ENCODE measurements at regions not wholly inside any gene's neighbourhood (a gene's known extent, or its start where the extent isn't known, plus 50 kb on each side); places are given as distances from the start of the nearest gene placed in this dataset.

- H3K27me3 ChIP-seq (ENCODE audit: control insufficient read depth in 1 of 2, insufficient read depth in 2 of 2, low read length in 2 of 2): no peaks in the 10 kb centered on the region
- peaks cover 0 to 2% of the 10 kb centered on the region in 2 donors for H3K4me1 ChIP-seq (ENCODE audit: control insufficient read depth in 2 of 2, insufficient read depth in 2 of 2, low read length in 1 of 2)
- no peaks in the 10 kb centered on the region for H3K36me3 ChIP-seq (ENCODE audit: control insufficient read depth in 2 of 2, insufficient read depth in 2 of 2, low read length in 1 of 2)
- H3K9me3 ChIP-seq (ENCODE audit: control insufficient read depth in 2 of 2, insufficient read depth in 1 of 2, low read depth in 1 of 2, low read length in 1 of 2): no peaks in the 10 kb centered on the region
- H3K4me3 ChIP-seq (ENCODE audit: low read depth in 1 of 2, low read length in 2 of 2): no peak overlapping the region
- no peak overlapping the region for H3K27ac ChIP-seq (ENCODE audit: low read depth in 2 of 2, low read length in 1 of 2)
Measured at GRCh38 chr4:124183926-124184325, 528.6 kb downstream of the ANKRD50 start.

- H3K4me3 ChIP-seq (ENCODE audit: low read depth in 1 of 2, low read length in 2 of 2): no peak overlapping the region
- H3K36me3 ChIP-seq (ENCODE audit: control insufficient read depth in 2 of 2, insufficient read depth in 2 of 2, low read length in 1 of 2): no peaks in the 10 kb centered on the region
- WGBS, 2 donors: 78 to 81% methylated on average over 1 of the region's 1 CpG
Measured at GRCh38 chr4:124184792-124185191, 527.7 kb downstream of the ANKRD50 start.

GRCh38 chr4:124188595-124188994 lies 523.9 kb downstream of the ANKRD50 start:
- 73 to 76% methylated on average over 2 of the region's 2 CpGs for WGBS, 2 donors
- H3K4me3 ChIP-seq (ENCODE audit: low read depth in 1 of 2, low read length in 2 of 2): no peak overlapping the region
- H3K27me3 ChIP-seq (ENCODE audit: control insufficient read depth in 1 of 2, insufficient read depth in 2 of 2, low read length in 2 of 2): no peaks in the 10 kb centered on the region
- no peak overlapping the region for H3K27ac ChIP-seq (ENCODE audit: low read depth in 2 of 2, low read length in 1 of 2)
- H3K4me1 ChIP-seq (ENCODE audit: control insufficient read depth in 2 of 2, insufficient read depth in 2 of 2, low read length in 1 of 2): no peaks in the 10 kb centered on the region
- no peaks in the 10 kb centered on the region for H3K36me3 ChIP-seq (ENCODE audit: control insufficient read depth in 2 of 2, insufficient read depth in 2 of 2, low read length in 1 of 2)
- no peaks in the 10 kb centered on the region for H3K9me3 ChIP-seq (ENCODE audit: control insufficient read depth in 2 of 2, insufficient read depth in 1 of 2, low read depth in 1 of 2, low read length in 1 of 2)

More at GRCh38 chr4:124184792-124185191, 527.7 kb downstream of the ANKRD50 start:
- Histone ChIP-seq H3K4me1 (ENCODE audit: control insufficient read depth in 2 of 2, insufficient read depth in 2 of 2, low read length in 1 of 2) (no peaks in the 10 kb centered on the region), H3K27ac (ENCODE audit: low read depth in 2 of 2, low read length in 1 of 2) (no peak overlapping the region), H3K9me3 (ENCODE audit: control insufficient read depth in 2 of 2, insufficient read depth in 1 of 2, low read depth in 1 of 2, low read length in 1 of 2) (no peaks in the 10 kb centered on the region), H3K27me3 (ENCODE audit: control insufficient read depth in 1 of 2, insufficient read depth in 2 of 2, low read length in 2 of 2) (no peaks in the 10 kb centered on the region)

GRCh38 chr4:124189545-124189944 lies 523.0 kb downstream of the ANKRD50 start:
- 29 to 50% methylated on average over 1 of the region's 1 CpG for WGBS, 2 donors
- no peaks in the 10 kb centered on the region for H3K9me3 ChIP-seq (ENCODE audit: control insufficient read depth in 2 of 2, insufficient read depth in 1 of 2, low read depth in 1 of 2, low read length in 1 of 2)
- no peak overlapping the region for H3K27ac ChIP-seq (ENCODE audit: low read depth in 2 of 2, low read length in 1 of 2)
- H3K4me1 ChIP-seq (ENCODE audit: control insufficient read depth in 2 of 2, insufficient read depth in 2 of 2, low read length in 1 of 2): no peaks in the 10 kb centered on the region
- H3K36me3 ChIP-seq (ENCODE audit: control insufficient read depth in 2 of 2, insufficient read depth in 2 of 2, low read length in 1 of 2): no peaks in the 10 kb centered on the region
- no peak overlapping the region for H3K4me3 ChIP-seq (ENCODE audit: low read depth in 1 of 2, low read length in 2 of 2)
- no peaks in the 10 kb centered on the region for H3K27me3 ChIP-seq (ENCODE audit: control insufficient read depth in 1 of 2, insufficient read depth in 2 of 2, low read length in 2 of 2)

GRCh38 chr4:124191329-124191728 lies 521.2 kb downstream of the ANKRD50 start:
- H3K4me3 ChIP-seq (ENCODE audit: low read depth in 1 of 2, low read length in 2 of 2): no peak overlapping the region
- H3K27me3 ChIP-seq (ENCODE audit: control insufficient read depth in 1 of 2, insufficient read depth in 2 of 2, low read length in 2 of 2): no peaks in the 10 kb centered on the region
- WGBS, 2 donors: 55 to 69% methylated on average over 1 of the region's 1 CpG
- H3K27ac ChIP-seq (ENCODE audit: low read depth in 2 of 2, low read length in 1 of 2): no peak overlapping the region
- H3K4me1 ChIP-seq (ENCODE audit: control insufficient read depth in 2 of 2, insufficient read depth in 2 of 2, low read length in 1 of 2): no peaks in the 10 kb centered on the region
- no peaks in the 10 kb centered on the region for H3K36me3 ChIP-seq (ENCODE audit: control insufficient read depth in 2 of 2, insufficient read depth in 2 of 2, low read length in 1 of 2)
- H3K9me3 ChIP-seq (ENCODE audit: control insufficient read depth in 2 of 2, insufficient read depth in 1 of 2, low read depth in 1 of 2, low read length in 1 of 2): no peaks in the 10 kb centered on the region

GRCh38 chr4:124192544-124192943 lies 520.0 kb downstream of the ANKRD50 start:
- Histone ChIP-seq H3K4me3 (ENCODE audit: low read depth in 1 of 2, low read length in 2 of 2) (no peak overlapping the region), H3K4me1 (ENCODE audit: control insufficient read depth in 2 of 2, insufficient read depth in 2 of 2, low read length in 1 of 2) (no peaks in the 10 kb centered on the region), H3K27me3 (ENCODE audit: control insufficient read depth in 1 of 2, insufficient read depth in 2 of 2, low read length in 2 of 2) (no peaks in the 10 kb centered on the region), H3K36me3 (ENCODE audit: control insufficient read depth in 2 of 2, insufficient read depth in 2 of 2, low read length in 1 of 2) (no peaks in the 10 kb centered on the region), H3K27ac (ENCODE audit: low read depth in 2 of 2, low read length in 1 of 2) (no peak overlapping the region), H3K9me3 (ENCODE audit: control insufficient read depth in 2 of 2, insufficient read depth in 1 of 2, low read depth in 1 of 2, low read length in 1 of 2) (no peaks in the 10 kb centered on the region)
- WGBS, 2 donors: 80 to 82% methylated on average over 2 of the region's 2 CpGs

GRCh38 chr4:124199185-124199584 lies 513.3 kb downstream of the ANKRD50 start:
- H3K9me3 ChIP-seq (ENCODE audit: control insufficient read depth in 2 of 2, insufficient read depth in 1 of 2, low read depth in 1 of 2, low read length in 1 of 2): no peaks in the 10 kb centered on the region
- H3K4me1 ChIP-seq (ENCODE audit: control insufficient read depth in 2 of 2, insufficient read depth in 2 of 2, low read length in 1 of 2): no peaks in the 10 kb centered on the region
- H3K36me3 ChIP-seq (ENCODE audit: control insufficient read depth in 2 of 2, insufficient read depth in 2 of 2, low read length in 1 of 2): no peaks in the 10 kb centered on the region
- no peaks in the 10 kb centered on the region for H3K27me3 ChIP-seq (ENCODE audit: control insufficient read depth in 1 of 2, insufficient read depth in 2 of 2, low read length in 2 of 2)
- H3K27ac ChIP-seq (ENCODE audit: low read depth in 2 of 2, low read length in 1 of 2): no peak overlapping the region
- WGBS, 2 donors: 52% methylated on average over 2 of the region's 2 CpGs
- no peak overlapping the region for H3K4me3 ChIP-seq (ENCODE audit: low read depth in 1 of 2, low read length in 2 of 2)

- Histone ChIP-seq H3K9me3 (ENCODE audit: control insufficient read depth in 2 of 2, insufficient read depth in 1 of 2, low read depth in 1 of 2, low read length in 1 of 2) (no peaks in the 10 kb centered on the region), H3K4me1 (ENCODE audit: control insufficient read depth in 2 of 2, insufficient read depth in 2 of 2, low read length in 1 of 2) (no peaks in the 10 kb centered on the region), H3K27me3 (ENCODE audit: control insufficient read depth in 1 of 2, insufficient read depth in 2 of 2, low read length in 2 of 2) (no peaks in the 10 kb centered on the region), H3K4me3 (ENCODE audit: low read depth in 1 of 2, low read length in 2 of 2) (no peak overlapping the region), H3K27ac (ENCODE audit: low read depth in 2 of 2, low read length in 1 of 2) (no peak overlapping the region), H3K36me3 (ENCODE audit: control insufficient read depth in 2 of 2, insufficient read depth in 2 of 2, low read length in 1 of 2) (no peaks in the 10 kb centered on the region)
- WGBS, 2 donors: 44 to 59% methylated on average over 4 of the region's 4 CpGs
Measured at GRCh38 chr4:124199755-124200154, 512.8 kb downstream of the ANKRD50 start.

- WGBS, 2 donors: 39 to 60% methylated on average over 1 of the region's 1 CpG
- Histone ChIP-seq H3K4me1 (ENCODE audit: control insufficient read depth in 2 of 2, insufficient read depth in 2 of 2, low read length in 1 of 2) (no peaks in the 10 kb centered on the region), H3K27me3 (ENCODE audit: control insufficient read depth in 1 of 2, insufficient read depth in 2 of 2, low read length in 2 of 2) (no peaks in the 10 kb centered on the region), H3K4me3 (ENCODE audit: low read depth in 1 of 2, low read length in 2 of 2) (no peak overlapping the region), H3K36me3 (ENCODE audit: control insufficient read depth in 2 of 2, insufficient read depth in 2 of 2, low read length in 1 of 2) (no peaks in the 10 kb centered on the region), H3K9me3 (ENCODE audit: control insufficient read depth in 2 of 2, insufficient read depth in 1 of 2, low read depth in 1 of 2, low read length in 1 of 2) (no peaks in the 10 kb centered on the region), H3K27ac (ENCODE audit: low read depth in 2 of 2, low read length in 1 of 2) (no peak overlapping the region)
Measured at GRCh38 chr4:124201636-124202035, 510.9 kb downstream of the ANKRD50 start.

GRCh38 chr4:124202099-124202498 lies 510.4 kb downstream of the ANKRD50 start:
- WGBS, 2 donors: 14 to 19% methylated on average over 2 of the region's 2 CpGs
- Histone ChIP-seq H3K4me1 (ENCODE audit: control insufficient read depth in 2 of 2, insufficient read depth in 2 of 2, low read length in 1 of 2) (no peaks in the 10 kb centered on the region), H3K36me3 (ENCODE audit: control insufficient read depth in 2 of 2, insufficient read depth in 2 of 2, low read length in 1 of 2) (no peaks in the 10 kb centered on the region), H3K4me3 (ENCODE audit: low read depth in 1 of 2, low read length in 2 of 2) (no peak overlapping the region), H3K27ac (ENCODE audit: low read depth in 2 of 2, low read length in 1 of 2) (no peak overlapping the region), H3K9me3 (ENCODE audit: control insufficient read depth in 2 of 2, insufficient read depth in 1 of 2, low read depth in 1 of 2, low read length in 1 of 2) (no peaks in the 10 kb centered on the region), H3K27me3 (ENCODE audit: control insufficient read depth in 1 of 2, insufficient read depth in 2 of 2, low read length in 2 of 2) (no peaks in the 10 kb centered on the region)
